DOHH2 (cell line): ENCODE measurements at regions not wholly inside any gene's neighbourhood (a gene's known extent, or its start where the extent isn't known, plus 50 kb on each side); places are given as distances from the start of the nearest gene placed in this dataset.

Experiments
- H3F3A ChIP-seq: fragments of 200-600 bp; sonication (generic), shearing (Covaris generic); 2 replicates; pipeline ENCODE4 v1.6.0; 2016; ENCODE audit warnings: antibody characterized with exemption, mild to moderate bottlenecking; ENCODE audit not compliant: control insufficient read depth, insufficient read depth
- H3K27ac ChIP-seq: fragments of 200-600 bp; sonication (generic); 2 replicates; pipeline ENCODE4 v1.5.1; 2014; ENCODE audit warnings: low read depth, mild to moderate bottlenecking, low read length, moderate library complexity
- H3K27me3 ChIP-seq: fragments of 200-600 bp; sonication (generic); 2 replicates; pipeline ENCODE4 v1.6.1; 2014; ENCODE audit warnings: mild to moderate bottlenecking, low read length, mixed read lengths; ENCODE audit not compliant: control insufficient read depth
- H3K36me3 ChIP-seq: fragments of 200-600 bp; sonication (generic); 2 replicates; pipeline ENCODE4 v1.6.1; 2014; ENCODE audit warnings: mild to moderate bottlenecking, low read length, moderate library complexity, mixed read lengths; ENCODE audit not compliant: control insufficient read depth
- H3K4me1 ChIP-seq: fragments of 200-600 bp; sonication (generic); 2 replicates; pipeline ENCODE4 v1.6.1; 2014; ENCODE audit warnings: mild to moderate bottlenecking, low read length, mixed read lengths; ENCODE audit not compliant: control insufficient read depth
- H3K4me2 ChIP-seq: fragments of 200-600 bp; sonication (generic); 2 replicates; pipeline ENCODE4 v1.6.0; 2014; ENCODE audit warnings: mild to moderate bottlenecking, low read length, moderate library complexity
- H3K4me3 ChIP-seq: fragments of 200-600 bp; sonication (generic); 2 replicates; pipeline ENCODE4 v1.5.1; 2014; ENCODE audit warnings: mild to moderate bottlenecking, low read length, mixed read lengths
- H3K79me2 ChIP-seq: fragments of 200-600 bp; sonication (generic); 2 replicates; pipeline ENCODE4 v1.6.1; 2014; ENCODE audit warnings: mild to moderate bottlenecking, low read length, mixed read lengths; ENCODE audit not compliant: control insufficient read depth
- H3K9me2 ChIP-seq: fragments of 200-600 bp; sonication (generic); replicated peaks from 2 replicates; pipeline ENCODE4 v1.6.1; 2014; ENCODE audit warnings: mild to moderate bottlenecking, low read length, mixed read lengths; ENCODE audit not compliant: control insufficient read depth
- H3K9me3 ChIP-seq: fragments of 200-600 bp; sonication (generic); 2 replicates; pipeline ENCODE4 v1.6.1; 2014; ENCODE audit warnings: antibody characterized with exemption, low read length, mixed read lengths; ENCODE audit not compliant: control insufficient read depth, insufficient read depth
- H4K20me1 ChIP-seq: fragments of 200-600 bp; sonication (generic); 2 replicates; pipeline ENCODE4 v1.6.0; 2014; ENCODE audit warnings: low read depth, mild to moderate bottlenecking, antibody characterized with exemption, low read length, moderate library complexity; ENCODE audit not compliant: control insufficient read depth, insufficient read depth
- CTCF ChIP-seq: fragments of 200-600 bp; sonication (generic); IDR thresholded peaks from one replicate; pipeline ENCODE4 v1.5.1; 2014; ENCODE audit warnings: antibody characterized with exemption, mild to moderate bottlenecking, low read depth, low read length; ENCODE audit not compliant: poor library complexity, severe bottlenecking
- EZH2phosphoT487 ChIP-seq: fragments of 200-600 bp; sonication (generic); IDR thresholded peaks from 2 replicates; pipeline ENCODE4 v1.6.1; 2017; ENCODE audit warnings: borderline replicate concordance, mild to moderate bottlenecking, antibody characterized with exemption, low read length, moderate library complexity, mixed read lengths

GRCh38 chr1:239049571-239049970 lies 336.8 kb upstream of the CHRM3 start:
- Histone ChIP-seq H3K36me3 (no peaks in the 10 kb centered on the region), H3K4me2 (no peak overlapping the region), H4K20me1 (no peaks in the 10 kb centered on the region), H3K4me3 (no peak overlapping the region), H3K4me1 (no peaks in the 10 kb centered on the region), H3F3A (no peaks in the 10 kb centered on the region), H3K27ac (no peak overlapping the region), H3K27me3 (no peaks in the 10 kb centered on the region), H3K9me3 (no peaks in the 10 kb centered on the region), H3K79me2 (no peaks in the 10 kb centered on the region), H3K9me2 (no peaks in the 10 kb centered on the region)
- no peak for TF ChIP-seq EZH2phosphoT487
- TF ChIP-seq CTCF: no peak

GRCh38 chr1:239044829-239045228 lies 341.5 kb upstream of the CHRM3 start:
- Histone ChIP-seq H3K36me3 (no peaks in the 10 kb centered on the region), H3K27ac (no peak overlapping the region), H3F3A (no peaks in the 10 kb centered on the region), H3K79me2 (no peaks in the 10 kb centered on the region), H3K9me2 (no peaks in the 10 kb centered on the region), H3K27me3 (no peaks in the 10 kb centered on the region), H3K4me1 (no peaks in the 10 kb centered on the region), H3K4me2 (no peak overlapping the region), H3K9me3 (no peaks in the 10 kb centered on the region), H3K4me3 (no peak overlapping the region), H4K20me1 (no peaks in the 10 kb centered on the region)
- TF ChIP-seq CTCF (no peak), EZH2phosphoT487 (no peak)

- TF ChIP-seq EZH2phosphoT487 (no peak), CTCF (no peak)
- Histone ChIP-seq H3F3A (no peaks in the 10 kb centered on the region), H3K4me2 (no peak overlapping the region), H3K4me3 (no peak overlapping the region), H3K9me2 (no peaks in the 10 kb centered on the region), H3K4me1 (no peaks in the 10 kb centered on the region), H3K36me3 (no peaks in the 10 kb centered on the region), H3K27ac (no peak overlapping the region), H3K9me3 (no peaks in the 10 kb centered on the region), H3K27me3 (no peaks in the 10 kb centered on the region), H4K20me1 (no peaks in the 10 kb centered on the region), H3K79me2 (no peaks in the 10 kb centered on the region)
Measured at GRCh38 chr1:239040523-239040922, 345.8 kb upstream of the CHRM3 start.

- H3K9me2 ChIP-seq: no peaks in the 10 kb centered on the region
- no peak for TF ChIP-seq EZH2phosphoT487
- TF ChIP-seq CTCF: no peak
Measured at GRCh38 chr1:239031310-239031709, 355.1 kb upstream of the CHRM3 start.

More at GRCh38 chr1:239031310-239031709, 355.1 kb upstream of the CHRM3 start:
- Histone ChIP-seq H3K4me1 (no peaks in the 10 kb centered on the region), H3K4me3 (no peak overlapping the region), H3K79me2 (no peaks in the 10 kb centered on the region), H3K27ac (no peak overlapping the region), H3K27me3 (no peaks in the 10 kb centered on the region), H3K36me3 (no peaks in the 10 kb centered on the region), H3K9me3 (no peaks in the 10 kb centered on the region; the same call in 1 of the 2 replicates), H3K4me2 (no peak overlapping the region), H4K20me1 (no peaks in the 10 kb centered on the region), H3F3A (no peaks in the 10 kb centered on the region)
